ENCODE measurements at regions not wholly inside any gene's neighbourhood (a gene's known extent, or its start where the extent isn't known, plus 50 kb on each side); places are given as distances from the start of the nearest gene placed in this dataset.
A peak's percentile ranks its signal among the peaks of the same experiment; 100 is the strongest.

DNA sequence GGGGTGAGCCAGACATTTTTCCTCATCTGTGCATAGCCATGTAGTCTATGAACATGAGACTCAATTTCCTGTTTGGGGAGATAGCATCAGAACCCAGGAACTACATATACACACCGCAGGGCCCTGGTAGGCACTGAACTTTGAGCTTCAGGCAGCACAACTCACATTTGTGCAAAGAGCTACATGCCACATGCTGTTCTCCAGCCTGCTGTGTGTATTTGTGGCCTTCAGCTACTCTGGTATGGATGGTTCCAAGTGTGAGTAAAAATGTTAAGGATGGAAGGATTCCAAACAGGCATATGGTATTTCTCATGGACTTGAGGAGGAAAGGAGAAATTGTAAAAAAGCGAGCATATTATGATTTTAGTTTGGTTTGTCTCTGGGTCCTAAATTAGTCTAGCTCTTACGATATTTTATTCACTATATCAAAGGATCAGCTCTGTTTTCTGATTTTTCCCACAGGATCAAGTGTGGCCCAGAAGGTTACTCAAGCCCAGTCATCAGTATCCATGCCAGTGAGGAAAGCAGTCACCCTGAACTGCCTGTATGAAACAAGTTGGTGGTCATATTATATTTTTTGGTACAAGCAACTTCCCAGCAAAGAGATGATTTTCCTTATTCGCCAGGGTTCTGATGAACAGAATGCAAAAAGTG is 422.4 kb upstream of the OR4E1 start:
- peak; percentile 9 for DNase-seq

DNA sequence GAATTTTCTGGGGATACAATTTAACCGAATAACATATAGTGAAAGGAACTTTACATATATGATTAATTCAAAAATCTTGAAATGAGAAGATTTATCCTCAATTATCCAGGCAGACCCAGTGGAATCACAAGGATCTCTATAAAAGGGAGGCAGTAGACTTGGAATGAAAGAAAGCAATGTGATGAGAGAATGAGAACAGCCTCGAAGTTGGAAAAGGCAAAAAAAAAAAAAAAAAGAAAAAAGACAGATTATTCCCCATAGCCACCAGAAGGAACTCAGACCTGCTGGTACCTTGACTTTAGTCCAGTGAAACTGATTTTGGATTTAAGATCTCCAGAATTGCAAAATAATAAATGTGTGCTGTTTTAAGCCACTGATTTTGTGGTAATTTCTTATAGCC is 416.3 kb upstream of the OR4E1 start:
- DNase-seq: no peak

DNA sequence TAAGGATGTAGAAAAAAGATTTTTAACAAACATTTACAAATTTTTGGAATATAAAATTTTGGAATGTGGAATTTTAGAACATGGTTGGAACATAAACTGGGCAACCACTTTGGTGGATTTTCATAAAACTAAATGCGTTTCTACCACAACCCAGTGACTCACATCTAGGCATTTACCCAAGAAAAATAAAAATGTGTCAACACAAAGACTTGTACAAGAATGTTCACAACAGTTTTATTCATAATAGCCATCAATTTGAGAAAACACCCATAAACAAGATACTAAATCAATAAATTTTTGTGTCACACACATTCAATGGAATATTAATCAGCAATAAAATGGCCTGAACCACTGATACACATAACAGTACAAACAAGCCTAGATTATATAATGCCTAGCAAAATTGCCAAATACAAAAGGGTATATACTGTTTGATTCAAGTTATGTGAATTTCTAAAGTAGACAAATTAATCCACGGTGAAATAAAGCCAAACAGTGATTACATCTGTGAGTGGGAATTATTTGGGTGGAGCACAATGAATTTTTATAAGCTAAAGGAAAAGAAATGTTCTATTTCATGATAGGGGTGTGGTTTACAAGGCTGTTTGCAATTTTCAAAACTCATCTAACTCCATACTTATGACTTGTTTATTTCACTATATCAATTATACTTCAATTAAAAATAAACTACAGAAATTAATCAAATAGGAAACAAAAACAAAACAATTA is 415.2 kb upstream of the OR4E1 start:
- DNase-seq: no peak

DNA sequence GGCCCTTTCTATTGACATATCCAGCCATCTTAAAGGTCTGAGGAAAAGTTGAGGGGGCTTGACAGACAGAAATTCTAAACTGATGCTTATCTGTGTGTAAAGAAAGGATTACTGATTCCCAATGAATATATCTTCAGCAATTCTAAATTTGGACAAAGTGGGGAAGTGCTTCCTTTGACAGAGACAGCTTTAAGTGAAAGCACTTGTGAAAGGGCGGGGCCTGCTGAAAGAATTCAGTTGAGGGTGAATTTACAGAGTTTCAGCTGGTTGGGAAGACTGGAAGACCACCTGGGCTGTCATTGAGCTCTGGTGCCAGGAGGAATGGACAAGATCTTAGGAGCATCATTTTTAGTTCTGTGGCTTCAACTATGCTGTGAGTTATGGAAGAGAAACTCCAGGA is 412.5 kb upstream of the OR4E1 start:
- no peak for DNase-seq

DNA sequence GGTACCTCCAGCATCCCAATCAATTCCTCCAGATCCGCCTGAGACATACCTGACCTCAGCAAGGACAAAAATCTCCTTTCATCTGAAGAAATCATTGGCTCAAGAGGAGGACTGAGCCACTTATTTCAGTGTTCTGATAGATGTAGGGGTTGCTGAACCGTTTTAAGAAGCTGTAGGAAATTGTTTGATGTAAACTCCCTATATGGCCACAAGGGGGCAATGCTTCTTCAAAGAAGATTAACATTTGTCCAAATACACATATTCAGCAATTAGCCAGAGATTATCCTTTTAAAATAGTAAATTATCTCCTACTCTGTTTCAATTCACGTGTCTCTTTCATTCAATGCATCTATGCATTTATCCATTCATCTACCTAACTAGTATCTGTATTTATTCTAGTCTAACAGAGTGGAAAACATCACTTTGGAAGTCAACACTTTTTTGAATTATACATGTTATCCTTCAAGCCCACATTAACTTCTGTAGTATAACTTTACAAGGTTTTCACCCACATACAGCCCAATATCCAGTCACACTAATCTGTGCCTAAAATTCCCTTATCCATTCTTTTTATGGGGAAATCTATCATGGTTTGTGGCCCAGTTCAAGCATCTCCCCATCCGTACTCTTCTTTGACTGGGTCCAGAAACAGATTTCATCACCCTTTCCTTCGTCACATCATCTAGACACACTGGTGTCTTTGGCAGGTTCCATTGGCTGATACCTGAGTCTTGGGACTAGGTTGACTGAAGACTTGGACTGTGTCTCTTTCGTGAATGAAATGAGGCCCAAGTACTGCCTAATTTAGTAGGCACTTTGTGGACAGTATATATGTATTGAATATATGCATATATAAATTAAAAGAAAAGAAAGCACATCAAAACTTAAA is 411.0 kb upstream of the OR4E1 start:
- DNase-seq: no peak

DNA sequence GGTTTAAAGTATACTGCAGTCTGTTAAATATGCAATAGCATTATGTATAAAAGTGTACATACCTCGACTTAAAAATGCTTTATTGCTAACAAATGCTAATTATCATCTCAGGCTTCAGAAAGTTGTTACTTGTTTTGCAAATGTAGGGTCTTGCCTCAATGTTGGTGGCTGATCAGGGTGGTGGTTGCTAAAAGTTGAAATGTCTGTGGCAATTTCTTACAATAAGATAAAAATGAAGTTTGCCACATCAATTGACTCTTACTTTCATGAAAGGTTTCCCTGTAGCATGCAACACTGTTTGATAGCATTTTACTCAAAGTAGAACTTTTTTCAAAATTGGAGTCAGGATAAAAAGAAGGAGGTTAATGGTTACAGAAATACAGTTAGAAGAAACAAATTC is 407.7 kb upstream of the OR4E1 start:
- no peak for DNase-seq

DNA sequence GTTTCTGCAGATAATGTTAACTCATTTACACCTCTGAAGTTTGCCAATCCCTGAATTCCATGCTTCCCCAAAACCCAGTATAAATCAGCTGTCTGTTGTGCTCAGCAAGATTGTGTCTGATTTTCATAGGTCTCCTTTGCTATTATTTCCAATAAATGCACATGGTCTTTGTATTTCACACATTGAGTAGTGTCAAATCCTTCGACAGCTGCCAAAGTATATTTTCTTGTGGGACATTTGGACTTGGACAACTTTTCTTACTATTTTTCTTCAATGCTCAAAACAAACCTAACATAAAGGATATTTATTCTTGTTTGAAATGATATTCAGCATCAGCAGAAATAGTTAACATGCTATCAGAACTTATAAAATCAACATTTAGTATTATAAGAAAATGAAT is 406.1 kb upstream of the OR4E1 start:
- no peak for DNase-seq

DNA sequence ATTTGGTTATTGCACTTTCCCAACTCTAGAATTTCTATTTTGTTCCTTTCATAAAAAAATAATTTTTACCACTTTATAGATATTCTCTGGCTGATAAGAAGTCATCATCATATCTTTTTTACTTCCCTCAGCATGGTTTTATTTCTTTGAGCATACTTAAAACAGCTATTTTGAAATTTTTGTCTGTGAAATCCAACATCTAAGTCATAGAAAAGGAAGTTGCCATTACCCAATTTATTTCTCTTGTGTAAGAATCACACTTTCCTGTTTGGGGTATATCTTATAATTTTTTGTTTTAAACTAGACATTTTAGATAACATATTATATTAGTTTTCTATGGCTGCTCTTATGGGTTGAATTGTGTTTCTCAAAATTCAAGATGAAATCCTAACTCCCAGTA is 400.2 kb upstream of the OR4E1 start:
- no peak for DNase-seq

DNA sequence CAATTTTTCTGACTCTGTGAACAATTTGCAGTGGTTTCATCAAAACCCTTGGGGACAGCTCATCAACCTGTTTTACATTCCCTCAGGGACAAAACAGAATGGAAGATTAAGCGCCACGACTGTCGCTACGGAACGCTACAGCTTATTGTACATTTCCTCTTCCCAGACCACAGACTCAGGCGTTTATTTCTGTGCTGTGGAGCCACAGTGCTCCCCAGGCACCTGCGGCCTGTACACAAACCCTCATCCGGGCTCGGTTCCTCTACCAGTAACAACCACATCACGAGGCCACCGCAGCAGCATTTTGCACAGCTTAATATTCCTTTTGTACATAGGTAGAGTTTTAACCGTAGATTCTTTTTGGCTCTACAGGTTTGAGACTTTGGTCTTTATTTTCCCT is 397.4 kb upstream of the OR4E1 start:
- DNase-seq: no peak

DNA sequence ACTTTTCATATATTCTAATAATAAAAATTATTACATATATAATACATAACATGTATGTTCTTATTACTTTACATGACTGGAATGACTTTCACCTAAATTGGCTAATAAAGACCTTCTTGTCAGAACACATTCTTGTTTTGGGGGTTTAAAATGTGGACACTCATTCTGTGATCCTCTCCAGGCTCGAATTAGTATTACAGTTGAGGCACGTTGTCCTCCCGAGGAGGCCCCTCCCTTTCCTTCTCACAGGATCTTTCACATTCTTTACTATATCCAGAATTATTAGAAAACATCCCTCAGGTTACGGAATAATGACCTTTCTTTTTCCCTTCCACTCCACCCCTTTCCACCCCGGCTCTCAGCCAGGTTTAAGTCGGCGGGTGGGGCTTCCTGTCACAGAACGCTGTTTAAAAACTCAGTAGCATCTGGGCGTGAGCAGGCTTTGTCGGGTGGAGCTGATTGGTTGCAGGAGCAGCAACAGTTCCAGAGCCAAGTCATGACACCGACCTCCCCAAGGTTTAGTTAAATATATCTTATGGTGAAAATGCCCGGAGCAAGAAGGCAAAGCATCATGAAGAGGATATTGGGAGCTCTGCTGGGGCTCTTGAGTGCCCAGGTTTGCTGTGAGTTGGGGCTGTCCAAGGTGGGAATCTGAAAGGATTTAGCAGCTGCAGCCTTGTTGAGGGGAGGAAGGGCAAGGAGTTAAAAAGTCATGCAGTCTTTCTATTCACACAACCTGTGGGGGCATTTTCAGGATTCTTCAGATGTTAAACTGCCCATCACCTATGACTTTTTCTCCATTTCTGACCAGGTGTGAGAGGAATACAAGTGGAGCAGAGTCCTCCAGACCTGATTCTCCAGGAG is 396.7 kb upstream of the OR4E1 start:
- DNase-seq: no peak

DNA sequence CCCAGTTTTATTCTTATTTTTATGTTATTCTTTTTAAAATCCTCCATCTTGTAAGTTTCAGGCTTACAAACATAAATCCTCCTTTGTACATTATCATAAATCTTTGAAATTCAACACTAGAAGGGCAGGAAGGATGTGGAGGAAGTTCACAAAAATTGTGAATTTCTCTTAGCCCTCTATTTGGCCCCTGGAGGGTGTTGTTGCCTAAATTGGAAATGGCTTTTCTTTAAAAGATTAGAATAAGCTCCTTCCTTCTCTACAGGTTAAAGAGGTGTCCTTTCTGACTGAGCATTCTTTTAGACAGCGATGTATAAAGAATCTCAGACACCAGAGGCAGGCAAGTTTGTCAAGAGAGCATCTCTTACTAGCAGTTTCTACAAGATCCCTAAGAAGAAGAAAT is 391.7 kb upstream of the OR4E1 start:
- DNase-seq: no peak

DNA sequence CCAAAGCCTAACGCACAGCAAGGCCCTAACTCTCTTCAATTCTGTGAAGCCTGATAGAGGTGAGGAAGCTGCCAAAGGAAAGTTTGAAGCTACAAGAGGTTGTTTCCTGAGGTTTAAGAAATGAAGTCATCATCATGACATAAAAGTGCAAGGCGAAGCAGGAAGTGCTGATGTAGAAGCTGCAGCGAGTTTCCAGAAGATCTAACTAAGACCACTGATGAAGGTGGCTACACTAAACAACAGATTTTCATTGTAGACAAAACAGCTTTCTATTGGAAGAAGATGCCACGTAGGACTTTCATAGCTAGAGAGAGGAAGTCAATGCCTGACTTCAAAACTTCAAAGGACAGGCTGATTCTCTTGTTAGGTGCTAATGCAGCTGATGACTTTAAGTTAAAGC is 385.6 kb upstream of the OR4E1 start:
- DNase-seq: no peak

DNA sequence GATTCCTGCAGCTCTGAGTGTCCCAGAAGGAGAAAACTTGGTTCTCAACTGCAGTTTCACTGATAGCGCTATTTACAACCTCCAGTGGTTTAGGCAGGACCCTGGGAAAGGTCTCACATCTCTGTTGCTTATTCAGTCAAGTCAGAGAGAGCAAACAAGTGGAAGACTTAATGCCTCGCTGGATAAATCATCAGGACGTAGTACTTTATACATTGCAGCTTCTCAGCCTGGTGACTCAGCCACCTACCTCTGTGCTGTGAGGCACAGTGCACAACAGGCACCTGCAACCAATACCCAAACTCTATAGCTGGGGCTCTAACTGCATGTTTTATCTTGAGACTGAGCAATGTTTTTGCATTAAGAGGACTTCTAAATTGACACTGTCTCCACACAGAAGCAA is 379.2 kb upstream of the OR4E1 start:
- DNase-seq: no peak

DNA sequence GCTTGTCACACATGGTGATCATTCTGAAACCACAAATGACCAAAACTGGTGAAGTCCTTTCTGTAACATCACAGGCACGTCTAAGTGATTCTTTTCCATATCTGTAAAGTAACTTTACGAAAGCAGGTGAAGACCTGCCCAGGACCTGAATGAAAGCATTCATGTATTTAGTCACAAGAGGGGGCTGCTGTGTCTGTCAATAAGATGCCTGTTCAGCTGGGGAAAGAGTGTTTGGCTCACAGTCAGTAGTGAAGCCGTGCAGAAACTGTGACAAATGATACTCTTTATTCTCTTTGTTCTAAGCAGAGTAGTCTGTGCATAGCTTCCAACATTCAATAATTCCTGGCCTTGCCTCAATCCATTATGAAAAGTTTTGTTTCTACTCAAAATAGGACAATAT is 373.5 kb upstream of the OR4E1 start:
- no peak for DNase-seq

DNA sequence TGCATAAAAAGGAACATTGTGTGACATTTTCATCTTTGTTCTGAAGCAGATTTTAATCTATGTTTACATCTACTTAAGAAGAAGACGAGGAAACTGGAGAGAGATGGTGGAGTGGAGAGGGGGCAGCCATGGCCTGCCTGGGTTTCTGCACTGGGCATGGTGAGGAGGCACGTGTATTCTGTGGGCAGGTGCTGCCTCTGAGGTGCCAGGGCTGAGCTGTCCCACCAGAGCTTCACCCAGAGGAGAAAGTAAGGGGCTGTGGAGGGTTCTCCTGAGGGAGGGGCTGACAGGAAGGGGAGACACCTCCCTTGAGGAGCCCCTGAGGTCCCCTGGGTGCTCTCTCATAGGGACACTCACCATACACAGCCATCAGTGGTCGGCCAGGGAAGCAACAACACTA is 372.4 kb upstream of the OR4E1 start:
- DNase-seq: no peak

DNA sequence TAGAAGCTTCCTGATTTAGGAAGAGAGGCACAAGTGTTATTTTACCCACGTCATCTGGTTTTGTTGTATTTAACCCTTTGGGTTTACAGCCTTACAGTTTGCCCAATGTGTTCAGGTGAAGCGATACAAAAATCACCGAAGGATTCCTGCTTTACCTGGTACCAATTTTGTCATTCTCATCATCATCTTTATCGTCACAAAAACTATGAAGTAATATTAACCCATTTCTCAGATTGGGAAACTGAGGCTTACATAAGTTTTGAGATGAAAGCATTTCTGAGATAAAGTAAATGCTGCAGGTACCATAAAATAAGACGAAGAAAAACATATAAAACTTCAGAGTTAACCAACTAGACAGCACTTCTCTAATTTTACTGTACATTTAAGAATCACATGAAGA is 370.6 kb upstream of the OR4E1 start:
- DNase-seq: no peak

DNA sequence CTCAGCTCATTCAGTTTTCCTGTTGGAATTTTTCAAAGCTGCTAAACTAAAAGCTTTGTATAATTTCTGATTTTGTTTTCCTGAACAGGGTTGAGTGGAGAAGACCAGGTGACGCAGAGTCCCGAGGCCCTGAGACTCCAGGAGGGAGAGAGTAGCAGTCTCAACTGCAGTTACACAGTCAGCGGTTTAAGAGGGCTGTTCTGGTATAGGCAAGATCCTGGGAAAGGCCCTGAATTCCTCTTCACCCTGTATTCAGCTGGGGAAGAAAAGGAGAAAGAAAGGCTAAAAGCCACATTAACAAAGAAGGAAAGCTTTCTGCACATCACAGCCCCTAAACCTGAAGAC is 367.1 kb upstream of the OR4E1 start:
- DNase-seq: no peak

DNA sequence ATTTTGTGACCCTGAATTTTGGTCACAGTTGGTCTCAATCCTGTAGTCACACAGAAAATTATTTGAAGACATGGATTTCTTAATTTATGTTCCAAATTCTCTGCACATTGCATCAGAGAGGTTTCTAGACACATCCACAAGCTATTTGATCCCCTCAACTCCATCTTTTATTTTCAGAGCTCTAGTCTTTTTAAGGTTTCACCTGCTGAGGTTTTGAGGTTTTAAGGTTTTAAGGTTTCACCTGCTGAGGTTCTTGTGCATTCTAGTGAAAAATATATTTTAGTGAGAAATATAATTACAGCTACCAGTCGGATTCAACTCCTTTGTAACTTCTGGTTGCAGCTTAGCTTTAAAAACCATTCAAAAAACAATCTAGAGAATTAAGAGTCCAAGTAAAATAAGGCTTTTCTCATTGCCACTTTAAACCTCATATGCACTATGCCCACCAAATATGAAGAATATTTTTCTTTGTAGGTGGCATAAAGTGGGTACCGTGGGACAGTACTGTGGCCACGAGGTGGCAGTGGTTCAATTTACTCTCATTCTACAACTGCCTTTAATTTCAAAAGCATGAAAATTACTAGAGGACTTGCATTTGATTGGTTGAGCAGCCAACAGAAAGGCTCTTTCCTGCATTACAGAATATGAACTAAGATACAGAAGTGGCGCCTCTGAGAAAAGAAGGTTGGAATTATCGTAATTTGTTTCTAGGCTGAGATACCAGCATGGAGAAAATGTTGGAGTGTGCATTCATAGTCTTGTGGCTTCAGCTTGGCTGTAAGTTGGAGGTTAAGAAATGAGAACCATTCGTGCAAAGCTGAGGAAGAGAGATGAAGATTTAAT is 366.5 kb upstream of the OR4E1 start:
- DNase-seq: no peak

DNA sequence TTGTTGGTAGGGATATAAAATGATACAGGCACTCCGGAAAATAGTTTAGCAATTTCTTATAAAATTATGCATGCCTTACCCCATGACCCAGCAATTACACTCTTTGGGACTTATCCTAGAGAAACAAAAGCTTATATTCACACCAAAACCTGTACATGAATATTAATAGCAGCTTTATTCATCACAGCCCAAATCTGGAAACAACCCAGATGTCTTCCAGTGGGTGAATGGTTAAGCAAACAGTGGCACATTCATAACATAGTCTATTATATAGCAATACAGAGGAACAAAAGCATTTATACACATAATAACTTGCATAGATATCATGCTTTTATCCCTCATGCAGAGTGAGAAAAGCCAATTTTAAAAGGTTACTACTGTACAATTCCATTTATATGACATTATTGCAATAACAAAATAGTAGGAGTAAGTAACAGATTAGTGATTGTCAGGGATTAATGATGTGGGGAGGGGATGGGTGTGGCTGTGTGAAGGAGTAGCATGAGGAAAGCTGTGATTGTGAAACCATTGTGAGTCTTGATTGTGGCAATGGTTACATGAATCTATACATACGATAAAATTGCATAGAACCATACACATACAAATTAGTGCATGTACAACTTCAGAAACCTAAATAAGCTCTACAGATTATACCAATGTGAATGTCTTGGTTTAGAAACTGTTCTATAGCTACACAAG is 363.1 kb upstream of the OR4E1 start:
- DNase-seq: no peak

DNA sequence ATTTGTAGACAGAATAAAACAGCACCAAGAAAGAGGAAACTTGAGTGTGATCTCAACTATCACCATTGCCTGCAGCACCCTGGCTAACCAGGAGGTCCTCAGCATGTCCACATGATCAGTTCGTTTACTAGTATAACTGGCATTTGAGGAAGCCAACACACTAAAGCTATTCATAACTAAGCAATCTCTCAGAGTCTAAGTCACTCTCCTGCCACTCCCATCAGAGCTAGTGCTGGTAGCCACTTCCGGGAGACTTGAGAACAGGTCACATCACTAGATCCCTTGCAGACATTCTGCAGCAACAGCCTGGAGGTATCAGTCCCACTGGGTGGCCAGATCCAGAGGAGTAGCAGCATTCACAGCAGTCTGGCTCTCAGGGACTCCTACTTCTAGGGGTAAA is 352.9 kb upstream of the OR4E1 start:
- no peak for DNase-seq

DNA sequence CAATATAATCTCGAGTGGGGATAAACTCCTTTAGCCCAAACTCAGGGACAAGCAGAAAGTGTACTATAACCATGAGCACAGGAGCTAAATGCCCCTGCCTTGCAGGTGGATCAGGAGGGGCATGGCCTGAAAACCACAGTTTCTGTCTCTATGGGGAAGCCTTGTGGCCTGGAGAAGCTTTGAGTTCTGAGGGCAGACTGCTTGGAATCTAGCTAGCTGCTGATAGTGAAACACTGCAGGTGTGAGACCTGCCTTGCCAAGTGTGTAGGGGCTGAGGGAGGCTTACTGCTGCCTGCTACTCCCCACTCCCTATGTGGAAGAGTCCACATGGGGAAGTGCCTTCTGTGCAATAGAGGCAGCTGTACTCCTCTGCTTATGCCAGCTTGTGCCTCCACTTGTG is 352.3 kb upstream of the OR4E1 start:
- DNase-seq: no peak

All from right kidney (tissue), 1 donor.